GM13977 (cell line): ENCODE measurements at regions not wholly inside any gene's neighbourhood (a gene's known extent, or its start where the extent isn't known, plus 50 kb on each side); places are given as distances from the start of the nearest gene placed in this dataset.

Experiments used
- DNase-seq: peaks from one replicate; pipeline ENCODE4 v3.0.0; 2012; ENCODE audit warnings: low spot score
- in situ Hi-C: fragments of 300-500 bp; cut with MboI; formaldehyde crosslinking; loops from one replicate; pipeline ENCODE4 v1.12.0; 2022; ENCODE audit warnings: low sequenced_read_pairs, low pct_unique_long_range_greater_than_20kb, mixed read lengths, inconsistent platforms; ENCODE audit not compliant: unreplicated experiment
- TF ChIP-seq, protein P1 (sequence below): IDR thresholded peaks from 2 replicates; pipeline ENCODE4 v1.5.1; 2012; ENCODE audit warnings: mild to moderate bottlenecking, control low read depth; ENCODE audit not compliant: insufficient read depth; ENCODE audit errors: extremely low read depth, missing control alignments

DNA sequence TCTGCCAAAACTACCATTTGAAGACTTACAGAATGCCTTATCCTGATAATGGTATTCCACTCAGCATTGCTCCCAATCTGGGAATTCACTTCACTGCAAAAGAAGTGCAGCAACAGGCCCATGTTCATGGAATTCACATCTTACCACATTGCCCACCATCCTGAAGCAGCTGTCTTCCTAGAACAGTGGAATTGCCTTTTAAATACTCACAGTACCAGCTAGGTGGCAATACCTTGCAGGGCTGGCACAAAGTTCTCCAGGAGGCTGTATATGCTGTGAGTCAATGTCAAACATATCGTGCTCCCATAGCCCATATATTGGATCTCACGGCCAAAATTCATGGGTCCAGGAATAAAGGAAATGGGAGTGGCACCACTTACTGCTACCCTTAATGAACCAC, 83.8 kb upstream of the PLEKHG7 start:
- TF ChIP-seq, protein P1, sequence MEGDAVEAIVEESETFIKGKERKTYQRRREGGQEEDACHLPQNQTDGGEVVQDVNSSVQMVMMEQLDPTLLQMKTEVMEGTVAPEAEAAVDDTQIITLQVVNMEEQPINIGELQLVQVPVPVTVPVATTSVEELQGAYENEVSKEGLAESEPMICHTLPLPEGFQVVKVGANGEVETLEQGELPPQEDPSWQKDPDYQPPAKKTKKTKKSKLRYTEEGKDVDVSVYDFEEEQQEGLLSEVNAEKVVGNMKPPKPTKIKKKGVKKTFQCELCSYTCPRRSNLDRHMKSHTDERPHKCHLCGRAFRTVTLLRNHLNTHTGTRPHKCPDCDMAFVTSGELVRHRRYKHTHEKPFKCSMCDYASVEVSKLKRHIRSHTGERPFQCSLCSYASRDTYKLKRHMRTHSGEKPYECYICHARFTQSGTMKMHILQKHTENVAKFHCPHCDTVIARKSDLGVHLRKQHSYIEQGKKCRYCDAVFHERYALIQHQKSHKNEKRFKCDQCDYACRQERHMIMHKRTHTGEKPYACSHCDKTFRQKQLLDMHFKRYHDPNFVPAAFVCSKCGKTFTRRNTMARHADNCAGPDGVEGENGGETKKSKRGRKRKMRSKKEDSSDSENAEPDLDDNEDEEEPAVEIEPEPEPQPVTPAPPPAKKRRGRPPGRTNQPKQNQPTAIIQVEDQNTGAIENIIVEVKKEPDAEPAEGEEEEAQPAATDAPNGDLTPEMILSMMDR = no peak
- in situ Hi-C loops = no loop called here
- no peak for DNase-seq

DNA sequence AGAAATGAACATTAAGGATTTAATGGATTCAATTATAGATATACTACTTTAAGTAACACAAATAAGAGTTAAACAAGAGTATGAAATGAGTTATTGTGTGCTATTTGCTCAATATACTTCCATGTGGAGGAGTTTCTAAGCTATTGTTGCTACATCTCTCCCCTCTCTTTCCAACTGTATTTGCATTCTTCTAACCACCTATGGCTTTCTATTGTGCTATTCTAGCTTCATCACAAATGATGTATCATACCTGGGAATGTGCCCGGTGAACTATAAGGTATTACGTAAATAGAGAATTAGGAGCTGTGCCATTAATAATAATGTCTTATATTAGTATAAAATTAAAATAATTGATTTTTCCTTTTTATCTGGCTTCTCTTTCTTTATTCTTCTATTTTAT, 87.1 kb upstream of the PLEKHG7 start:
- in situ Hi-C loops = no loop called here
- TF ChIP-seq, protein P1 = no peak
- no peak for DNase-seq

DNA sequence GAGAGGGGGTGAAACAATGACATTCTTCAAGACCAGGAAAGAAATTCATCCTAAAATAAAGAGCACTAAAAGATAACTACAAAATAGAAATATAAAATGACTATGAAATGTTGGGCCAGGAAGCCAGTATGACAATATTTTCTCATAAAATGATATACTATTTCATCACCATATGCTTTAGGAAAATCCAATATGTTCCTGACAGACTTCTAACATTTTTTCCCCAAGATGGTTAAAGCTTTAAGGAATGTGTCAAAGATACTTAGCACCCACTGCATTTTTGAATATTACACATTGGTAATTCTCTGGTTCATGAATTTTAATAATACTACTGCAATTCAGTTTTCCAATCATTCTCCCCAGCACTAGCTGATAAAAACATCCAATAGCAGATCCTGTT, 87.7 kb upstream of the PLEKHG7 start:
- no peak for DNase-seq
- TF ChIP-seq, protein P1 = no peak
- in situ Hi-C loops = no loop called here

DNA sequence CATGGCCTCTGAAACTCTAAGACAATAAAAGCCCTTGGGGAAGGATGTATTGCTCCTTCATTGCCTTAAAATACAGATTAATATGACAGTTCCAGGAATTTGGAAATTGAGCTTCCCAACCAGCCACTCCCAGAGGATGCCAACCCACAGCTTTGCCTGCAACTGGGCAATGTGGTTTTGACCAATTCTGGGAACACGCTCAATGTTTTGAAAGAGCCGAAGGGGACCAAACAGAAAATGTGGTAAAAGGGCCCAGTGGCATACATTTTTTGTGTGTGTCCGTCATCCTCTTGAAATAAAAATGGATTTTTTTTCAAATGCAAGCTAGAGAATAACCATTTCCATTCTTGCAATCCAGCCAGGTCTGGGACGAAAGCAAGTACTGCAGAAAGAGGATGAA, 88.3 kb upstream of the PLEKHG7 start:
- in situ Hi-C loops = no loop called here
- TF ChIP-seq, protein P1 = no peak
- DNase-seq = no peak

DNA sequence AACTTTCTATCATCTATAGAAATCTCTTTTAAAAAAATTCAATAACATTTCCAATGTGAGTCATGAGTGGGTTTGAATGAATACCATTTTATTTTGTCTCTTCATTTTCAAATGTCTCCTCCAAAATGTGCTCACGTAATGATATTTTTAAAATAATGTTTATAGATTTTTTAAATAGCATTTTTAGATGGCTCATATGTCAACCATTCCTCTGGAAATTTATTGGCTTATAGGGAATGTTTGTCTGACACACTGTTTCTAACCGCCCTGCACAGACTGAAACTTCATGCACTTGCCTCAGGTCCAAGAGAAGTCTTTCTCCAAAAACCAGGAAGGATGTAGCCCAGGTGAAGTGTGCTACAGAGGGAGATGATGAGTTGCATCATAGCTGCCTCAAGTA, 88.8 kb upstream of the PLEKHG7 start:
- TF ChIP-seq, protein P1 = no peak
- DNase-seq = no peak
- in situ Hi-C loops = no loop called here

DNA sequence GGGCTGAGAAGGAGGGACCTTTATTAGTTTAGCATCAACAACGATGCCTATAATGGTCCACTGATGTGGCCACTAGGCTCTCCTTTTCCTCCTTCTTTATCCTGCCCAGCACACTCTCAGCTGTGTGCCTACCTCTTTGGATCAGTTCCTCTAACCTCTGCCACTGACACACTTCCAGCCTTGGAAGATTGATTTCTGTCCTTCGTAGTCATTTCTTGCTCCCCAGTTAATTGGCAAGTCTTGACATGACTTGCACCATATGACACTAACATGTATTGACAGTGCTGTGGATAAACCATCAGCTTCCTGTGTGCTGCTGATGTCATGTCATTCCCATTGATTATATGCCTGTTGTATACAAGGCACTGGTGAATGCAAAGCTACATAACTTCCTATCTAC, 90.2 kb upstream of the PLEKHG7 start:
- in situ Hi-C loops = no loop called here
- DNase-seq = no peak
- TF ChIP-seq, protein P1 = no peak
